ENCODE measurements at regions not wholly inside any gene's neighbourhood (a gene's known extent, or its start where the extent isn't known, plus 50 kb on each side); places are given as distances from the start of the nearest gene placed in this dataset.

GRCh38 chr13:89380101-89380500 is 1708.9 kb downstream of the SLITRK5 start:
- TF ChIP-seq CTCF (IDR thresholded peaks at IDR 0.05) = no peak
- no peak for TF ChIP-seq POLR2A (IDR thresholded peaks at IDR 0.05)

Data from esophagus squamous epithelium (tissue), 4 donors.